ENCODE measurements at regions not wholly inside any gene's neighbourhood (a gene's known extent, or its start where the extent isn't known, plus 50 kb on each side); places are given as distances from the start of the nearest gene placed in this dataset.

- Histone ChIP-seq H3K4me1 (ENCODE audit: insufficient read depth, low read length) (no peaks in the 10 kb centered on the region), H3K36me3 (ENCODE audit: insufficient read depth, low read length) (no peaks in the 10 kb centered on the region), H3K27ac (ENCODE audit: low read depth in 1 of 2, low read length in 2 of 2) (no peak overlapping the region), H3K27me3 (ENCODE audit: control insufficient read depth in 1 of 2, insufficient read depth in 2 of 2, low read length in 2 of 2) (no peaks in the 10 kb centered on the region), H3K9me3 (ENCODE audit: control insufficient read depth in 1 of 2, insufficient read depth in 1 of 2, low read length in 2 of 2) (no peaks in the 10 kb centered on the region), H3K4me3 (ENCODE audit: low read length) (no peak overlapping the region)
- TF ChIP-seq CTCF (IDR thresholded peaks at IDR 0.05), result no peak
- Mint-ChIP-seq H3K4me1 (ENCODE audit: low read depth) (no peaks in the 10 kb centered on the region), H3K27me3 (no peaks in the 10 kb centered on the region), H3K36me3 (ENCODE audit: low read depth) (no peaks in the 10 kb centered on the region), H3K4me3 (no peak overlapping the region), H3K27ac (no peak overlapping the region), H3K9me3 (peaks cover 6% of the 10 kb centered on the region)
- ChIA-PET CTCF (no interaction called here), POLR2A (no interaction called here)
- ATAC-seq (ENCODE audit: poor library complexity) (no peak), DNase-seq (no peak)
- intact Hi-C loops (cut with DNase I, micrococcal nuclease), result no loop called here
Observed at GRCh38 chr3:147795418-147795817, 386.3 kb downstream of the ZIC1 start.

GRCh38 chr3:147797095-147797494, 387.9 kb downstream of the ZIC1 start:
- CTCF ChIA-PET, result no interaction called here

GRCh38 chr3:147799601-147800000, 390.4 kb downstream of the ZIC1 start:
- DNase-seq, result no peak
- CTCF ChIA-PET, result no interaction called here
- H3K4me1 Mint-ChIP-seq (ENCODE audit: low read depth), result no peaks in the 10 kb centered on the region
- Histone ChIP-seq H3K27ac (ENCODE audit: low read depth in 1 of 2, low read length in 2 of 2) (no peak overlapping the region), H3K27me3 (ENCODE audit: control insufficient read depth in 1 of 2, insufficient read depth in 2 of 2, low read length in 2 of 2) (no peaks in the 10 kb centered on the region), H3K9me3 (ENCODE audit: control insufficient read depth in 1 of 2, insufficient read depth in 1 of 2, low read length in 2 of 2) (no peaks in the 10 kb centered on the region), H3K4me1 (ENCODE audit: insufficient read depth, low read length) (no peaks in the 10 kb centered on the region), H3K4me3 (ENCODE audit: low read length) (no peak overlapping the region), H3K36me3 (ENCODE audit: insufficient read depth, low read length) (no peaks in the 10 kb centered on the region)
- intact Hi-C loops (cut with DNase I, micrococcal nuclease), result no loop called here
- no peak for ATAC-seq (ENCODE audit: poor library complexity)
- no peaks in the 10 kb centered on the region for H3K36me3 Mint-ChIP-seq (ENCODE audit: low read depth)
- TF ChIP-seq CTCF (IDR thresholded peaks at IDR 0.05), result no peak
- POLR2A ChIA-PET, result no interaction called here
- no peak overlapping the region for H3K4me3 Mint-ChIP-seq
- no peaks in the 10 kb centered on the region for H3K27me3 Mint-ChIP-seq
- H3K27ac Mint-ChIP-seq, result no peak overlapping the region
- H3K9me3 Mint-ChIP-seq, result peaks cover 2% of the 10 kb centered on the region

More at GRCh38 chr3:147797095-147797494, 387.9 kb downstream of the ZIC1 start:
- POLR2A ChIA-PET, result no interaction called here
- H3K9me3 ChIP-seq (ENCODE audit: control insufficient read depth in 1 of 2, insufficient read depth in 1 of 2, low read length in 2 of 2), result no peaks in the 10 kb centered on the region
- Mint-ChIP-seq H3K4me3 (no peak overlapping the region), H3K9me3 (peaks cover 6% of the 10 kb centered on the region), H3K36me3 (ENCODE audit: low read depth) (no peaks in the 10 kb centered on the region), H3K4me1 (ENCODE audit: low read depth) (no peaks in the 10 kb centered on the region), H3K27ac (no peak overlapping the region), H3K27me3 (no peaks in the 10 kb centered on the region)
- H3K27ac ChIP-seq (ENCODE audit: low read depth in 1 of 2, low read length in 2 of 2), result no peak overlapping the region
- H3K4me3 ChIP-seq (ENCODE audit: low read length), result no peak overlapping the region
- DNase-seq, result no peak
- no peaks in the 10 kb centered on the region for H3K36me3 ChIP-seq (ENCODE audit: insufficient read depth, low read length)
- intact Hi-C loops (cut with DNase I, micrococcal nuclease), result no loop called here
- no peaks in the 10 kb centered on the region for H3K4me1 ChIP-seq (ENCODE audit: insufficient read depth, low read length)
- H3K27me3 ChIP-seq (ENCODE audit: control insufficient read depth in 1 of 2, insufficient read depth in 2 of 2, low read length in 2 of 2), result no peaks in the 10 kb centered on the region
- no peak for TF ChIP-seq CTCF (IDR thresholded peaks at IDR 0.05)
- no peak for ATAC-seq (ENCODE audit: poor library complexity)

All from CD4-positive, alpha-beta T cell (primary cell).